ENCODE measurements at regions not wholly inside any gene's neighbourhood (a gene's known extent, or its start where the extent isn't known, plus 50 kb on each side); places are given as distances from the start of the nearest gene placed in this dataset.
A peak's percentile ranks its signal among the peaks of the same experiment; 100 is the strongest.

DNA sequence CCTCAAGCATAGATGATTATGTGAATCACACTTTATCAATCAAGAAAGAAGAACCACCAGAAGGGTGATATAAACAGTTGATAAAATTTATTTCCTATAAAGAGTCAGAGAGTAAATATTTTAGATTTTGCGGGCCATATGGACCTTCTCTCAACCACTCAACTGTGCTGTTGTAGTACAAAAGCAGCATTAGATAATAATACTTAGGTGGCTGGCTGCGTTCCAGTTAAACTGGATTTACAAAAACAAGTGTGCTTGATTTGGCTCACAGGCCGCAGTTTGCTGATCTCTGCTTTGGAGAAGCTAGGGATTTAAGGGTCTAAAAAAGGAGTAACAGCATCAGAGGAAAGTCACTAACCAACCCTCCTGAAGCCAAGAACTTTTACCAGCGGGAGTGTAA lies 1406.0 kb downstream of the KCNT2 start:
- WGBS (ENCODE audit: insufficient coverage, low coverage, missing lambda C conversion rate), result 4% methylated on average over 4 of the region's 4 CpGs

DNA sequence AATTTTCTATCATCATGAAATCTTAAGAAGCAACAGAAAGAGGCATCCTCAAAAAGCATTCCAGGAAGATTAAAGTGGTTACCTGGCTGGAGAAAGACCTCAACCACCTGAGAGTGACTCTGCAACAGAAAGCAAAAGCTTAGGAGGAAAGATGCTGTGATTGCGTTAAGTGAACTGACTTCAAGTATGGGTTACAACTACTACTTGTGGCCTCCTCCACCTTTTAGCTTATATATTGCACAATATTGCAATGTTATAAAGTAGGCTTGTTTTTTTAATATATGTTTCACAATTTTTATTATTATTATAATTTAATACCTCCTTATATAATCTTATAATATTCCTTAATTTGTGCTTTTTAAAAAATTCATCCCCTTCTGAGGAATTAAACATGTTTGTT lies 1407.5 kb downstream of the KCNT2 start:
- no peak for DNase-seq (ENCODE audit: extremely low read depth in 1 of 4, low spot score in 3 of 4)
- H3K36me3 ChIP-seq (ENCODE audit: control insufficient read depth, insufficient read depth, low read length), result no peaks in the 10 kb centered on the region
- no peak for FAIRE-seq
- H3K4me3 ChIP-seq, result no peak overlapping the region
- no peak overlapping the region for H3K4me2 ChIP-seq (ENCODE audit: insufficient read depth, low read length)
- peaks cover 3% of the 10 kb centered on the region for H3K9me3 ChIP-seq (replicated peaks; ENCODE audit: control insufficient read depth, insufficient read depth, low read depth, low read length)
- no peak overlapping the region for H2AFZ ChIP-seq (ENCODE audit: low read depth, low read length)
- no peak overlapping the region for H3K27ac ChIP-seq (ENCODE audit: extremely low read depth, low read depth, low read length)
- intact Hi-C loops (cut with micrococcal nuclease), result no loop called here
- CTCF ChIA-PET (ENCODE audit: low intra/inter-chr PET ratio), result no interaction called here
- H3K4me1 ChIP-seq (replicated peaks in 1 of 2; ENCODE audit: control insufficient read depth in 2 of 2, insufficient read depth in 2 of 2, low read length in 2 of 2), result no peaks in the 10 kb centered on the region
- BruUV-seq (replicated peaks), result no TSS peak
- no peak overlapping the region for H3K9ac ChIP-seq (ENCODE audit: insufficient read depth in 1 of 2, low read depth in 2 of 2, low read length in 2 of 2)
- no peaks in the 10 kb centered on the region for H4K20me1 ChIP-seq (replicated peaks; ENCODE audit: control insufficient read depth, insufficient read depth, low read length)
- TF ChIP-seq POLR2H (tag; IDR thresholded peaks at IDR 0.05; ENCODE audit: low read depth) (no peak), CEBPB (tag; IDR thresholded peaks at IDR 0.05) (peak; percentile 53), CEBPG (CRISPR knock-in tag; IDR thresholded peaks at IDR 0.05) (no peak), CEBPG (tag; conservative IDR thresholded peaks at IDR 0.05 in 1 of 2, IDR thresholded peaks at IDR 0.05 in 1 of 2) (peak in 1 of 2 experiments; percentile 86; a peak in 2 of 4 replicates)
- no peak for ATAC-seq
- POLR2A ChIA-PET, result no interaction called here
- WGBS (ENCODE audit: insufficient coverage, low coverage, missing lambda C conversion rate), result 0% methylated on average over 1 of the region's 1 CpG
- no peaks in the 10 kb centered on the region for H3K9me1 ChIP-seq (ENCODE audit: control insufficient read depth, insufficient read depth, low read length)
- H3K27me3 ChIP-seq (ENCODE audit: control insufficient read depth in 2 of 2, insufficient read depth in 2 of 2, low read length in 2 of 2), result no peaks in the 10 kb centered on the region
- in situ Hi-C loops (cut with MboI), result no loop called here
- H3K79me2 ChIP-seq (ENCODE audit: control insufficient read depth, insufficient read depth, low read length), result no peaks in the 10 kb centered on the region

More for the DNA sequence above, 1406.0 kb downstream of the KCNT2 start:
- TF ChIP-seq, protein P1, sequence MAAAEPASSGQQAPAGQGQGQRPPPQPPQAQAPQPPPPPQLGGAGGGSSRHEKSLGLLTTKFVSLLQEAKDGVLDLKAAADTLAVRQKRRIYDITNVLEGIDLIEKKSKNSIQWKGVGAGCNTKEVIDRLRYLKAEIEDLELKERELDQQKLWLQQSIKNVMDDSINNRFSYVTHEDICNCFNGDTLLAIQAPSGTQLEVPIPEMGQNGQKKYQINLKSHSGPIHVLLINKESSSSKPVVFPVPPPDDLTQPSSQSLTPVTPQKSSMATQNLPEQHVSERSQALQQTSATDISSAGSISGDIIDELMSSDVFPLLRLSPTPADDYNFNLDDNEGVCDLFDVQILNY (CRISPR knock-in tag; IDR thresholded peaks at IDR 0.05), result no peak
- TF ChIP-seq, protein P2, sequence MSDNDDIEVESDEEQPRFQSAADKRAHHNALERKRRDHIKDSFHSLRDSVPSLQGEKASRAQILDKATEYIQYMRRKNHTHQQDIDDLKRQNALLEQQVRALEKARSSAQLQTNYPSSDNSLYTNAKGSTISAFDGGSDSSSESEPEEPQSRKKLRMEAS (CRISPR knock-in tag; IDR thresholded peaks at IDR 0.05), result no peak
- TF ChIP-seq CBFA2T3 (IDR thresholded peaks at IDR 0.05) (no peak), ZNF23 (CRISPR knock-in tag; IDR thresholded peaks at IDR 0.05) (no peak), MEF2A (IDR thresholded peaks at IDR 0.05; ENCODE audit: control insufficient read depth, low read depth, low read length) (no peak), ZNF146 (CRISPR knock-in tag; IDR thresholded peaks at IDR 0.05; ENCODE audit: unreplicated experiment) (no peak), ARID1B (IDR thresholded peaks at IDR 0.05) (no peak), FOXA3 (CRISPR knock-in tag; conservative IDR thresholded peaks at IDR 0.05 in 1 of 2, IDR thresholded peaks at IDR 0.05 in 1 of 2) (no peak), CHCHD3 (CRISPR knock-in tag; IDR thresholded peaks at IDR 0.05) (no peak)
- Histone ChIP-seq H3K36me3 (ENCODE audit: control insufficient read depth, insufficient read depth, low read length) (no peaks in the 10 kb centered on the region), H3K9ac (ENCODE audit: insufficient read depth in 1 of 2, low read depth in 2 of 2, low read length in 2 of 2) (no peak overlapping the region), H3K4me2 (ENCODE audit: insufficient read depth, low read length) (no peak overlapping the region), H4K20me1 (replicated peaks; ENCODE audit: control insufficient read depth, insufficient read depth, low read length) (no peaks in the 10 kb centered on the region), H3K4me3 (no peak overlapping the region), H3K27ac (ENCODE audit: extremely low read depth, low read depth, low read length) (no peak overlapping the region), H3K4me1 (replicated peaks in 1 of 2; ENCODE audit: control insufficient read depth in 2 of 2, insufficient read depth in 2 of 2, low read length in 2 of 2) (no peaks in the 10 kb centered on the region), H3K27me3 (ENCODE audit: control insufficient read depth in 2 of 2, insufficient read depth in 2 of 2, low read length in 2 of 2) (no peaks in the 10 kb centered on the region), H3K9me1 (ENCODE audit: control insufficient read depth, insufficient read depth, low read length) (no peaks in the 10 kb centered on the region), H2AFZ (ENCODE audit: low read depth, low read length) (no peak overlapping the region), H3K79me2 (ENCODE audit: control insufficient read depth, insufficient read depth, low read length) (no peaks in the 10 kb centered on the region), H3K9me3 (replicated peaks; ENCODE audit: control insufficient read depth, insufficient read depth, low read depth, low read length) (peaks cover 3% of the 10 kb centered on the region)
- ChIA-PET CTCF (ENCODE audit: low intra/inter-chr PET ratio) (no interaction called here), POLR2A (no interaction called here)
- intact Hi-C loops (cut with micrococcal nuclease), result no loop called here
- ATAC-seq (no peak), DNase-seq (ENCODE audit: extremely low read depth in 1 of 4, low spot score in 3 of 4) (no peak), FAIRE-seq (no peak)
- in situ Hi-C loops (cut with MboI), result no loop called here
- BruUV-seq (replicated peaks), result no TSS peak

All from K562 (cell line).